Endothelial cell (in vitro differentiated cells): ENCODE measurements at regions not wholly inside any gene's neighbourhood (a gene's known extent, or its start where the extent isn't known, plus 50 kb on each side); places are given as distances from the start of the nearest gene placed in this dataset.

Source experiments
- DNase-seq: peaks from one replicate; pipeline ENCODE4 v3.0.0; 2021; ENCODE audit warnings: low spot score
- H3K27ac Mint-ChIP-seq: one replicate; pipeline ENCODE4 v1.8.0; 2021; ENCODE audit warnings: mixed read lengths, inconsistent platforms; ENCODE audit not compliant: unreplicated experiment
- H3K27me3 Mint-ChIP-seq: one replicate; pipeline ENCODE4 v1.8.0; 2021; ENCODE audit warnings: mild to moderate bottlenecking, moderate library complexity, mixed read lengths, inconsistent platforms; ENCODE audit not compliant: unreplicated experiment
- H3K36me3 Mint-ChIP-seq: one replicate; pipeline ENCODE4 v1.8.0; 2021; ENCODE audit warnings: mild to moderate bottlenecking, low read depth, mixed read lengths, inconsistent platforms; ENCODE audit not compliant: unreplicated experiment
- H3K4me1 Mint-ChIP-seq: one replicate; pipeline ENCODE4 v1.8.0; 2021; ENCODE audit warnings: mild to moderate bottlenecking, mixed read lengths, inconsistent platforms; ENCODE audit not compliant: unreplicated experiment
- H3K4me3 Mint-ChIP-seq: one replicate; pipeline ENCODE4 v1.8.0; 2021; ENCODE audit warnings: mild to moderate bottlenecking, mixed read lengths, inconsistent platforms; ENCODE audit not compliant: unreplicated experiment
- H3K9me3 Mint-ChIP-seq: one replicate; pipeline ENCODE4 v1.8.0; 2021; ENCODE audit warnings: mixed read lengths, inconsistent platforms; ENCODE audit not compliant: unreplicated experiment
- TF ChIP-seq, protein P1 (sequence below): fragments of 200-600 bp; sonication (generic); IDR thresholded peaks from one replicate; pipeline ENCODE4 v1.5.0; 2021; ENCODE audit warnings: antibody characterized with exemption; ENCODE audit not compliant: unreplicated experiment

- no peaks in the 10 kb centered on the region for H3K27me3 Mint-ChIP-seq
- H3K4me1 Mint-ChIP-seq: no peaks in the 10 kb centered on the region
- no peak overlapping the region for H3K4me3 Mint-ChIP-seq
- no peak for DNase-seq
- TF ChIP-seq, protein P1, sequence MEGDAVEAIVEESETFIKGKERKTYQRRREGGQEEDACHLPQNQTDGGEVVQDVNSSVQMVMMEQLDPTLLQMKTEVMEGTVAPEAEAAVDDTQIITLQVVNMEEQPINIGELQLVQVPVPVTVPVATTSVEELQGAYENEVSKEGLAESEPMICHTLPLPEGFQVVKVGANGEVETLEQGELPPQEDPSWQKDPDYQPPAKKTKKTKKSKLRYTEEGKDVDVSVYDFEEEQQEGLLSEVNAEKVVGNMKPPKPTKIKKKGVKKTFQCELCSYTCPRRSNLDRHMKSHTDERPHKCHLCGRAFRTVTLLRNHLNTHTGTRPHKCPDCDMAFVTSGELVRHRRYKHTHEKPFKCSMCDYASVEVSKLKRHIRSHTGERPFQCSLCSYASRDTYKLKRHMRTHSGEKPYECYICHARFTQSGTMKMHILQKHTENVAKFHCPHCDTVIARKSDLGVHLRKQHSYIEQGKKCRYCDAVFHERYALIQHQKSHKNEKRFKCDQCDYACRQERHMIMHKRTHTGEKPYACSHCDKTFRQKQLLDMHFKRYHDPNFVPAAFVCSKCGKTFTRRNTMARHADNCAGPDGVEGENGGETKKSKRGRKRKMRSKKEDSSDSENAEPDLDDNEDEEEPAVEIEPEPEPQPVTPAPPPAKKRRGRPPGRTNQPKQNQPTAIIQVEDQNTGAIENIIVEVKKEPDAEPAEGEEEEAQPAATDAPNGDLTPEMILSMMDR: no peak
- no peak overlapping the region for H3K27ac Mint-ChIP-seq
- no peaks in the 10 kb centered on the region for H3K36me3 Mint-ChIP-seq
- no peaks in the 10 kb centered on the region for H3K9me3 Mint-ChIP-seq
Measured at GRCh38 chr9:1335174-1335573, 285.0 kb downstream of the DMRT2 start.

GRCh38 chr9:1337169-1337568 is 287.0 kb downstream of the DMRT2 start:
- Mint-ChIP-seq H3K36me3 (no peaks in the 10 kb centered on the region), H3K27me3 (no peaks in the 10 kb centered on the region), H3K4me3 (no peak overlapping the region), H3K4me1 (no peaks in the 10 kb centered on the region), H3K9me3 (no peaks in the 10 kb centered on the region), H3K27ac (no peak overlapping the region)
- TF ChIP-seq, protein P1: no peak
- no peak for DNase-seq

DNA sequence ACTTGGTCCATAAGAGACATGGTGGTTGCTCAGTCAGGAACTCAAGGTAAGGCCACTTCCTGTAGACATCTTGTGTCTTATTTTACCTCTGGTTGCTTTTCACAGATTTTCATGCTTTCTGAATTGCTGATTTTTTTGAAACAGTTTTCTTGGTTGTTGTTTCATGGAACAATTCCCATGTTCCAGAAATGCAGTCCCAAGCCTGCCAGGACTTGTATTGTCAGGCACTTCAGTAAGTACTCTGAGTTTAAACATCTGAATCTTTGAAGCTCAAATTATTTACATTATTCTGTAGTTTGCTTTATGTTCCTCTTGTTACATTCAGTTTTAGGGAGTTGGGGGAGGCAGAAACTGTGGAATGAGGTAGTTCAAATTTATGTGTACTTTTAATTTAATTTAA is 290.2 kb downstream of the DMRT2 start:
- H3K36me3 Mint-ChIP-seq: no peaks in the 10 kb centered on the region
- H3K4me3 Mint-ChIP-seq: no peak overlapping the region
- no peaks in the 10 kb centered on the region for H3K9me3 Mint-ChIP-seq
- H3K27ac Mint-ChIP-seq: no peak overlapping the region
- H3K4me1 Mint-ChIP-seq: no peaks in the 10 kb centered on the region
- DNase-seq: no peak
- H3K27me3 Mint-ChIP-seq: no peaks in the 10 kb centered on the region
- TF ChIP-seq, protein P1: no peak

DNA sequence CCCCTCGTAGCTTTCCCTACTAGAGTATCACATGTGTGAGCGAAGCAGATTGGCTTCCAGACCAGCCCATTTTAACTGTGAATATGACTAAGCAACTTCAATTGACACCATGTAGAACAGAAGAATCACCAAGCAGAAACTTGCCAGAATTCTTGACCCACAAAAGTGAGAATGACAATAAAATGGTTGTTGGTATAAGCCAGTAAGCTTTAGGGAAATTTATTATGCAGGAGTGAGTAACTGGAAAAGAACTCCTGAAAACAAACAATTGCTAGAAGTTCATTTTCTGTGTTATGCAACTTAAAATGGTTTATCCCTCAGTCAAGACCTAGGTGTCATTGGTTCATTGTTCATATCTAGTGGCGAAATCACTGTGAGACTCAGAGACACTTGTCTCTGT is 303.1 kb downstream of the DMRT2 start:
- DNase-seq: no peak
- H3K27ac Mint-ChIP-seq: no peak overlapping the region
- H3K27me3 Mint-ChIP-seq: peaks cover 2% of the 10 kb centered on the region
- TF ChIP-seq, protein P1: no peak
- H3K4me3 Mint-ChIP-seq: no peak overlapping the region
- no peaks in the 10 kb centered on the region for H3K4me1 Mint-ChIP-seq
- no peaks in the 10 kb centered on the region for H3K9me3 Mint-ChIP-seq
- H3K36me3 Mint-ChIP-seq: no peaks in the 10 kb centered on the region

DNA sequence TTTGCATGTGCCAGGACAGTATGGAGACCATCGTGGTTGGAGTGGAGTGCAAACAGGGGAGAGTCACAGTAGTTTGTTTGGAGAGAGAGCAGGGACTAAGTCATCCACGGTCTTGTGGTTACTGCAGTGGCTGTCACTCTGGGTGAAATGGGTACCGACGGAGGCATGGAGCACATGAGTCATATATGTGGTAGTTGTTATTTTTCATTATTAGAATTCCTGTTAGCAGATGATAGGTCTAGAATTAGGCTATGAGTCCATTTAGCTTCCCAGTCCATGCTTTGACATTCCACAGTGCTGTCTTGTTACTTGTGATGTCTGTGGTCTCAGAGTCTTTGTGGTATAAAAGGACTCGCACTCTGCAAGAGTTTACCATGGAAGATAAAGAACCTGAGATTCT is 303.9 kb downstream of the DMRT2 start:
- Mint-ChIP-seq H3K4me3 (no peak overlapping the region), H3K27me3 (peaks cover 2% of the 10 kb centered on the region), H3K36me3 (no peaks in the 10 kb centered on the region), H3K27ac (no peak overlapping the region), H3K9me3 (no peaks in the 10 kb centered on the region), H3K4me1 (no peaks in the 10 kb centered on the region)
- TF ChIP-seq, protein P1: no peak
- no peak for DNase-seq
